ENCODE measurements at regions not wholly inside any gene's neighbourhood (a gene's known extent, or its start where the extent isn't known, plus 50 kb on each side); places are given as distances from the start of the nearest gene placed in this dataset.
"Not testable (repeated sequence)": the region's sequence is repeated elsewhere in the genome, so short reads cannot be mapped to it uniquely, and the experiment has no call there.

DNA sequence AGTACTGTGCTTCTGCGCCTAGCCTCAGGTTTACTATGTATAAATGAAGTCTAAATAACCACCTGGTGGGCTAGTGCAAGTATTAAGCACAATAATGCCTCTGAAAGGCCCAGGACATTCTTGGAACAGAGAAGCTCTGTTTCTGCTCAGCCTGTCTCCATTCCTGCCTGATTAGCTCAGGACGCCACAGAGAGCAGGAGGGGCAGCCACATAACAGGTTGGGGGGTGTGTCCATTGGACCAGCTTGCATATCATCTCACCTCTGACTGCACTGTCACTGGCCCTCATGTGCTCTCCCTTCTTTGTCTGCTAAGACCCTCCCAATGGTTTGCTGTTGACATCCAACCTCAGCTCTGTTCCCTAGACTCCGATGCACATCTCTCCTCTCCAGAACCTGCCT lies 52.8 kb upstream of the IKZF1 start:
- DNase-seq (ENCODE audit: extremely low spot score) = no peak
- ChIA-PET POLR2A (no interaction called here), CTCF (interaction anchor here (0.8 to 2.0 kb wide), 7 partner anchors 9 to 46 kb away, joined by 3 to 8 read pairs (median 5); no protein-coding TSS in a partner anchor)
- TF ChIP-seq, protein P1, sequence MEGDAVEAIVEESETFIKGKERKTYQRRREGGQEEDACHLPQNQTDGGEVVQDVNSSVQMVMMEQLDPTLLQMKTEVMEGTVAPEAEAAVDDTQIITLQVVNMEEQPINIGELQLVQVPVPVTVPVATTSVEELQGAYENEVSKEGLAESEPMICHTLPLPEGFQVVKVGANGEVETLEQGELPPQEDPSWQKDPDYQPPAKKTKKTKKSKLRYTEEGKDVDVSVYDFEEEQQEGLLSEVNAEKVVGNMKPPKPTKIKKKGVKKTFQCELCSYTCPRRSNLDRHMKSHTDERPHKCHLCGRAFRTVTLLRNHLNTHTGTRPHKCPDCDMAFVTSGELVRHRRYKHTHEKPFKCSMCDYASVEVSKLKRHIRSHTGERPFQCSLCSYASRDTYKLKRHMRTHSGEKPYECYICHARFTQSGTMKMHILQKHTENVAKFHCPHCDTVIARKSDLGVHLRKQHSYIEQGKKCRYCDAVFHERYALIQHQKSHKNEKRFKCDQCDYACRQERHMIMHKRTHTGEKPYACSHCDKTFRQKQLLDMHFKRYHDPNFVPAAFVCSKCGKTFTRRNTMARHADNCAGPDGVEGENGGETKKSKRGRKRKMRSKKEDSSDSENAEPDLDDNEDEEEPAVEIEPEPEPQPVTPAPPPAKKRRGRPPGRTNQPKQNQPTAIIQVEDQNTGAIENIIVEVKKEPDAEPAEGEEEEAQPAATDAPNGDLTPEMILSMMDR (IDR thresholded peaks at IDR 0.05; ENCODE audit: control extremely low read depth, extremely low read depth, low read depth, missing control alignments) = no peak

DNA sequence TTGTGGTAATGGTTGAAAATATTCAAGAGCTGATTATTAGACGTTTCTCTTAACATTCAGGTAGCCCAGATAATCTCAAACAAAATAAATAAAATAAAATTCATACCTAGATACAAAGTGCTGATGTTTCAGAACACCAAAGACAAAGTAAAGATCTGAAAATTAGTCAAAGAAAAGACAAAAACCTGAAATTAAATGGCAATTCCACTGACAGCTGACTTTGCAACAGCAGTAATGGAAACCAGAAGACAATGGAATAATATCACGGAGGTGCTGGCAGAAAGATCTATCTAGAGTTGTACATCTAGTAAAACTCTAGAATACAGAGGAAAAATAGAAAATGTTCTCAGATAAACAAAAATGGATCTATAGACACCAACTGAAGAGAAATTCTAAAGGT lies 58.0 kb upstream of the IKZF1 start:
- DNase-seq (ENCODE audit: extremely low spot score) = no peak
- ChIA-PET POLR2A (no interaction called here), CTCF (interaction anchor here (1.7 kb wide), 1 partner anchor 10 kb away, joined by 3 read pairs; no protein-coding TSS in a partner anchor)
- TF ChIP-seq, protein P1 (IDR thresholded peaks at IDR 0.05; ENCODE audit: control extremely low read depth, extremely low read depth, low read depth, missing control alignments) = no peak

DNA sequence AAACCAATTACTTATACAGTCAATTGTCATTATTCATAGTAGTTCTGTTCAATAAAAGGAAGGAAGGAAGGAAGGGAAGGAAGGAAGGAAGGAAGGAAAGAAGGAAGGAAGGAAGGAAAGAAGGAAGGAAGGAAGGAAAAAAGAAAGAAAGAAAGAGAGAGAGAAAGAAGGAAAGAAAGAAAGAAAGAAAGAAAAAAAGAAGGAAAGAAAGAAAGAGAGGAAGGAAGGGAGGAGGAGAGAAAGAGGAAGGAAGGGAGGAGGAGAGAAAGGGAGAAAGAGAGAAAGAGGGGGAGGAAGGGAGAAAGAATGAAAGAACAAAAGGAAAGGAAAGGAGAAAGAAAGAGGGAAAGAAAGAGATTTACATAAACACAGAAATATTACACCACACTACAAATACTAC lies 62.4 kb upstream of the IKZF1 start:
- DNase-seq (ENCODE audit: extremely low spot score); POLR2A ChIA-PET; CTCF ChIA-PET: not testable (repeated sequence)

DNA sequence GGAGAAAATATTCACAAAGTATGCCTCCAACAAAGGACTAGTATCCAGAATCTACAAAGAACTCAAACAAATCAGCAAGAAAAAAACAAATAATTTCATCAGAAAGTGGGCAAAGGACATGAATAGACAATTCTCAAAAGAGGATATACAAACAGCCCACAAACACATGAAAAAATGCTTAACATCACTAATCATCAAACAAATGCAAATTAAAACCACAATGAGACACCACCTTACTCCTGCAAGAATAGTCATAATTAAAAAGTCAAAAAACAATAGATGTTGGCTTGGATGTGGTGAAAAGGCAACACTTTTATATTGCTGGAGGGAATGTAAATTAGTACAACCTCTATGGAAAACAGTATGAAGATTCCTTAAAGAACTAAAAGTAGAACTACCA lies 63.8 kb upstream of the IKZF1 start:
- DNase-seq (ENCODE audit: extremely low spot score); POLR2A ChIA-PET: not testable (repeated sequence)
- CTCF ChIA-PET = interaction anchor here (0.8 to 1.5 kb wide), 2 partner anchors 13 to 14 kb away, joined by 3 to 4 read pairs; no protein-coding TSS in a partner anchor

DNA sequence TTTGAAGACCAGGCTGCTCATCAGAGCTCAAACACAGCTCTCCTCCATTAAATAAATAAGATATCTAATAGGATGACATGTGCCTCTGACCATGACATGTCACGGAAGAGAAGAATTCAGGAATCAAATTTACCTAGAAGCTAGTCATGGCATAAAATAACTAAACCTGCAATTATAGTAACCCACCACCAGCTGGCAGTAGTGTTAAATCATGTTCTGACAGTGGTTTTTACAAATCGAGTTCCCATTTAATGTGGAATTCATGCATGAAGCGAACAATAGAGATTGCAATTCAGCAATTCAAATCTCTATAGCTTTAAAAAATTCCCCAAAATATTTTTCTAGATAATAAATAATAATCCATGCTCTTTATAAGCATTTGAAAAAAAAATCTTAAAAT lies 74.6 kb upstream of the IKZF1 start:
- ChIA-PET CTCF (interaction anchor here (1.2 kb wide), 2 partner anchors 11 to 38 kb away, joined by 3 to 6 read pairs; no protein-coding TSS in a partner anchor), POLR2A (no interaction called here)
- TF ChIP-seq, protein P1 (IDR thresholded peaks at IDR 0.05; ENCODE audit: control extremely low read depth, extremely low read depth, low read depth, missing control alignments) = peak; percentile 22
- no peak for DNase-seq (ENCODE audit: extremely low spot score)

DNA sequence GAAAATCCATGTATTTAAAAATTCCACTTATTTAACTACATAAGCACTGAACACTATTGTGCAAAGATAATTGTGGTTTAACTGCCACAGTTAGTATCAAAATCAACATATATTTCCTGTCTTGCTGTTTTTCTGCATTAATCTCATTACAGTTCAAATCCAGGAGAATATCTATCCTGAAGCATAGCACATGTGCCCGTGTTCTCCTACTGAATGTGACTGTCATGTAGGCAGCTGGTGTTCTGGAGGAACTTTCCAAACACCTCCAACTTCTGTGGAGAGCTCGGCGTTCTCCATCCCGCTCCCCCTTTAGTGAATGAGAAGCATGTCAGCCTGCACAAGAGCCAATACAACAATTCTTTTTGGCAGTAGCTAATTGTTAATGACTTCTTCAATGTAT lies 76.4 kb upstream of the IKZF1 start:
- no peak for DNase-seq (ENCODE audit: extremely low spot score)
- POLR2A ChIA-PET = no interaction called here
- TF ChIP-seq, protein P1 (IDR thresholded peaks at IDR 0.05; ENCODE audit: control extremely low read depth, extremely low read depth, low read depth, missing control alignments) = no peak
- CTCF ChIA-PET = interaction anchor here (0.8 to 3.3 kb wide), 4 partner anchors 9 to 45 kb away, joined by 3 to 17 read pairs (median 5); no protein-coding TSS in a partner anchor

DNA sequence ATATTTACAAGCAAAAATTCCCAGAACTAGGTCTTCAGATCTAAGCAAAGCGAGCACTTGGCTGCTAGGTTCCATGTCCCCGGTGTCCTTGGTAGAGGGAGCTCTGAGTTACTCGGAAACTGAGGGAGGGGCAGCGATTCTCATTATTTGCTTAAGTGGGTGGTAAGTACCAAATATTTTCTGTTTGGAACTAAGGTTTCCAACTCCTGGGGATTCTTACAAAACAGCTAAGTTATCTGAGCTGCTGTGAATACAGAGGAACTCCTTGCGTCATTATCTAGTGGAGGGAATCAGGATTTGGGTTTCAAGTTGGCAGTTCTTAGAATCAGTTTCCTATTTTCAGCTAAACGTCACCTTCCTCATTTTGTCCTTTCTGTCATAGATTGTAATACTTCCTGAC lies 76.8 kb upstream of the IKZF1 start:
- ChIA-PET POLR2A (no interaction called here), CTCF (interaction anchor here (0.8 to 3.3 kb wide), 5 partner anchors 9 to 45 kb away, joined by 3 to 17 read pairs (median 4); no protein-coding TSS in a partner anchor)
- no peak for DNase-seq (ENCODE audit: extremely low spot score)
- TF ChIP-seq, protein P1 (IDR thresholded peaks at IDR 0.05; ENCODE audit: control extremely low read depth, extremely low read depth, low read depth, missing control alignments) = no peak

DNA sequence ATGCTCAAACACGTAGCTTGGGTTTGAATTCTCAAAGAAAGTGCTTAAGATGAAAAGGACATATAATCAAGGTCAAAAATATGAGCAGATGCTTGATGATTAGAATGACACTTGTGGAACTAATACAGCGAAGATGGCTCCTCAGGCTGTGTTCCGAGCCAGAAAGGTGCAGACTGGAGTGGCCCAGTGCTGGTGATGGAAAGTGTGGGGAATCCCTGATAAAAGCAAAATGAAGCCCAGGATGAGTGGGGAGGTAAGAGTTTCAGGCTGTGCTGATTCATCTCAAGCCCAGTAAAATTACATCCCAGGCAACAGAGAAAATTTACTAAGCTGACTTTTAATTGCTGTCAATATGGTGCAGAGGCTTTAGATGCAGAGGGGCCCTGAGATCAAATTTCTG lies 77.8 kb upstream of the IKZF1 start:
- TF ChIP-seq, protein P1 (IDR thresholded peaks at IDR 0.05; ENCODE audit: control extremely low read depth, extremely low read depth, low read depth, missing control alignments) = no peak
- no peak for DNase-seq (ENCODE audit: extremely low spot score)
- CTCF ChIA-PET = interaction anchor here (0.7 to 3.3 kb wide), 9 partner anchors 10 to 194 kb away, joined by 3 to 17 read pairs (median 4); no protein-coding TSS in a partner anchor
- POLR2A ChIA-PET = no interaction called here
